ENCODE measurements at regions not wholly inside any gene's neighbourhood (a gene's known extent, or its start where the extent isn't known, plus 50 kb on each side); places are given as distances from the start of the nearest gene placed in this dataset.
A peak's percentile ranks its signal among the peaks of the same experiment; 100 is the strongest.

DNA sequence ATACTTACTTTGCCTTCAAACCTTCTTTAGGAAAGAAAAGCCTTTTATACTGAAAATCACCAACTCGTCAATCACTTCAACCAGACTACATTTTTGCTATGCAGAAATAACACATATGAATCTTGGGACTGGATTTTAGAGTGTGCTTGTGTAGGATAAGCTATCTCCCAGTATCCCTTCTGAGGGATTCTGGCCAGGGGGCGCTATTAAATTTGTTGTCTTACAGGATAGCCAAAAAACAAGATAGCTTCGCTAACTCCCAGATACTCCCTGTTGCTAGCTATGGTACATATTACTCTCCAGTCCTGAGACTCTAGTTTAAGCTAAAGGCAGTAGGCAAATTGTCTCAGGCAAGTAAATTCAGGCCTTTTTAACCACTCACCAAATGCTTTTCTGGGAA is 167.2 kb downstream of the LHFPL1 start:
- Histone ChIP-seq H2BK5ac (ENCODE audit: low read depth, low read length) (no peak overlapping the region), H3K27me3 (replicated peaks in 1 of 4; ENCODE audit: control insufficient read depth in 3 of 4, extremely low read depth in 1 of 4, insufficient read depth in 3 of 4, low read length in 3 of 4) (no peaks in the 10 kb centered on the region), H3K56ac (replicated peaks; ENCODE audit: insufficient read length, low read depth, low read length) (no peak overlapping the region), H3K18ac (ENCODE audit: extremely low read depth, low read length) (no peak overlapping the region), H2BK120ac (replicated peaks; ENCODE audit: low read depth, low read length) (no peak overlapping the region), H4K20me1 (replicated peaks in 1 of 2; ENCODE audit: control insufficient read depth in 1 of 2, insufficient read depth in 2 of 2, low read length in 2 of 2) (no peaks in the 10 kb centered on the region), H4K5ac (ENCODE audit: insufficient read length, low read depth, low read length) (no peak overlapping the region), H4K91ac (replicated peaks; ENCODE audit: insufficient read length, low read length) (no peak overlapping the region), H3K14ac (ENCODE audit: insufficient read length) (no peak overlapping the region), H3K9me3 (ENCODE audit: insufficient read depth in 2 of 2, low read depth in 1 of 2, low read length in 1 of 2) (no peaks in the 10 kb centered on the region), H2BK20ac (ENCODE audit: low read length) (no peak overlapping the region), H4K8ac (ENCODE audit: extremely low read depth, insufficient read depth, low read length) (no peak overlapping the region), H3K4ac (replicated peaks; ENCODE audit: insufficient read length, low read depth, low read length) (no peak overlapping the region), H2AFZ (ENCODE audit: low read length) (no peak overlapping the region), H3K27ac (ENCODE audit: low read depth, low read length) (no peak overlapping the region), H3K23ac (ENCODE audit: insufficient read length) (no peak overlapping the region), H3K23me2 (ENCODE audit: low read depth, low read length) (no peaks in the 10 kb centered on the region), H2AK5ac (ENCODE audit: low read depth, low read length) (no peak overlapping the region), H3K79me2 (ENCODE audit: control insufficient read depth in 1 of 2, insufficient read depth in 2 of 2, low read length in 2 of 2) (no peaks in the 10 kb centered on the region), H3K4me3 (ENCODE audit: extremely low read depth in 1 of 4, insufficient read depth in 2 of 4, low read depth in 3 of 4, low read length in 4 of 4) (no peak overlapping the region), H3K9ac (replicated peaks in 1 of 4; ENCODE audit: extremely low read depth in 1 of 4, low read depth in 3 of 4, low read length in 3 of 4) (no peak overlapping the region), H2BK12ac (ENCODE audit: low read depth, low read length) (no peak overlapping the region), H3K4me2 (ENCODE audit: insufficient read depth in 1 of 2, low read depth in 2 of 2, low read length in 2 of 2) (no peak overlapping the region), H3K36me3 (ENCODE audit: control insufficient read depth in 2 of 4, insufficient read depth in 4 of 4, low read length in 3 of 4) (no peaks in the 10 kb centered on the region), H3K4me1 (replicated peaks in 1 of 4; ENCODE audit: control insufficient read depth in 3 of 4, insufficient read depth in 4 of 4, low read length in 3 of 4) (no peaks in the 10 kb centered on the region), H3K79me1 (ENCODE audit: low read depth, low read length) (no peaks in the 10 kb centered on the region), H2BK15ac (ENCODE audit: low read length) (no peak overlapping the region)
- no peak for TF ChIP-seq CBX8 (IDR thresholded peaks at IDR 0.05; ENCODE audit: borderline replicate concordance, low read depth, low read length)
- TF ChIP-seq, protein P1, sequence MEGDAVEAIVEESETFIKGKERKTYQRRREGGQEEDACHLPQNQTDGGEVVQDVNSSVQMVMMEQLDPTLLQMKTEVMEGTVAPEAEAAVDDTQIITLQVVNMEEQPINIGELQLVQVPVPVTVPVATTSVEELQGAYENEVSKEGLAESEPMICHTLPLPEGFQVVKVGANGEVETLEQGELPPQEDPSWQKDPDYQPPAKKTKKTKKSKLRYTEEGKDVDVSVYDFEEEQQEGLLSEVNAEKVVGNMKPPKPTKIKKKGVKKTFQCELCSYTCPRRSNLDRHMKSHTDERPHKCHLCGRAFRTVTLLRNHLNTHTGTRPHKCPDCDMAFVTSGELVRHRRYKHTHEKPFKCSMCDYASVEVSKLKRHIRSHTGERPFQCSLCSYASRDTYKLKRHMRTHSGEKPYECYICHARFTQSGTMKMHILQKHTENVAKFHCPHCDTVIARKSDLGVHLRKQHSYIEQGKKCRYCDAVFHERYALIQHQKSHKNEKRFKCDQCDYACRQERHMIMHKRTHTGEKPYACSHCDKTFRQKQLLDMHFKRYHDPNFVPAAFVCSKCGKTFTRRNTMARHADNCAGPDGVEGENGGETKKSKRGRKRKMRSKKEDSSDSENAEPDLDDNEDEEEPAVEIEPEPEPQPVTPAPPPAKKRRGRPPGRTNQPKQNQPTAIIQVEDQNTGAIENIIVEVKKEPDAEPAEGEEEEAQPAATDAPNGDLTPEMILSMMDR (IDR thresholded peaks at IDR 0.05; ENCODE audit: control extremely low read depth in 1 of 3, insufficient read depth in 1 of 3, low read depth in 1 of 3, low read length in 3 of 3), result peak in 2 of 3 experiments; percentile 16 to 24; a peak in 1 of 4 replicates
- TF ChIP-seq RAD21 (IDR thresholded peaks at IDR 0.05 in 1 of 2, conservative IDR thresholded peaks at IDR 0.05 in 1 of 2; ENCODE audit: low read depth in 2 of 2, low read length in 2 of 2), result peak; percentile 26 to 52; a peak in 3 of 4 replicates
- no peak for DNase-seq (ENCODE audit: low read depth in 1 of 2, low spot score in 2 of 2)
- peak; percentile 72 for FAIRE-seq
- CTCF ChIA-PET (ENCODE audit: partially characterized antibody), result interaction anchor here (0.7 to 1.7 kb wide), 8 partner anchors 8 to 1185 kb away, joined by 3 to 4 read pairs (median 3); no protein-coding TSS in a partner anchor
- 62% methylated on average over 3 of the region's 3 CpGs; no CpG with 5 or more reads in 1 of the 2 experiments for WGBS, 2 experiments (ENCODE audit: extremely low coverage in 1 of 2, insufficient coverage in 1 of 2, insufficient read length in 1 of 2, insufficient replicate concordance in 2 of 2, low coverage in 1 of 2, low lambda C conversion rate in 2 of 2, missing lambda C conversion rate in 1 of 2)
- POLR2A ChIA-PET (ENCODE audit: partially characterized antibody), result no interaction called here
